ENCODE measurements at regions not wholly inside any gene's neighbourhood (a gene's known extent, or its start where the extent isn't known, plus 50 kb on each side); places are given as distances from the start of the nearest gene placed in this dataset.

GRCh38 chr3:162147996-162148395 lies 651.4 kb downstream of the OTOL1 start:
- ChIA-PET CTCF (no interaction called here), POLR2A (no interaction called here)
- 3% methylated on average over 1 of the region's 1 CpG for WGBS (ENCODE audit: missing lambda C conversion rate)
- Histone ChIP-seq H3K4me2 (no peak overlapping the region), H3K4me3 (no peak overlapping the region), H3K4me1 (no peaks in the 10 kb centered on the region), H3K27ac (no peak overlapping the region), H3K9me3 (no peaks in the 10 kb centered on the region)
- FAIRE-seq, result no peak
- TF ChIP-seq, protein P1, sequence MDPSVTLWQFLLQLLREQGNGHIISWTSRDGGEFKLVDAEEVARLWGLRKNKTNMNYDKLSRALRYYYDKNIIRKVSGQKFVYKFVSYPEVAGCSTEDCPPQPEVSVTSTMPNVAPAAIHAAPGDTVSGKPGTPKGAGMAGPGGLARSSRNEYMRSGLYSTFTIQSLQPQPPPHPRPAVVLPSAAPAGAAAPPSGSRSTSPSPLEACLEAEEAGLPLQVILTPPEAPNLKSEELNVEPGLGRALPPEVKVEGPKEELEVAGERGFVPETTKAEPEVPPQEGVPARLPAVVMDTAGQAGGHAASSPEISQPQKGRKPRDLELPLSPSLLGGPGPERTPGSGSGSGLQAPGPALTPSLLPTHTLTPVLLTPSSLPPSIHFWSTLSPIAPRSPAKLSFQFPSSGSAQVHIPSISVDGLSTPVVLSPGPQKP (IDR thresholded peaks at IDR 0.05; ENCODE audit: low read depth, low read length), result no peak
- no peak for TF ChIP-seq ZNF302 (CRISPR knock-in tag; IDR thresholded peaks at IDR 0.05)
- TF ChIP-seq RCOR1 (IDR thresholded peaks at IDR 0.05; ENCODE audit: low read depth, low read length), result no peak
- no peak for TF ChIP-seq CHD4 (IDR thresholded peaks at IDR 0.05; ENCODE audit: borderline replicate concordance)
- TF ChIP-seq MAFK (IDR thresholded peaks at IDR 0.05; ENCODE audit: partially characterized antibody), result no peak
- TF ChIP-seq RARB (CRISPR knock-in tag; IDR thresholded peaks at IDR 0.05), result no peak
- no peak for DNase-seq (ENCODE audit: low read depth in 1 of 2, low spot score in 1 of 2)
- no peak for ATAC-seq

- H3K4me2 ChIP-seq, result no peak overlapping the region
- FAIRE-seq (no peak), ATAC-seq (no peak)
Measured at GRCh38 chr3:162150790-162151189, 654.2 kb downstream of the OTOL1 start.

DNA sequence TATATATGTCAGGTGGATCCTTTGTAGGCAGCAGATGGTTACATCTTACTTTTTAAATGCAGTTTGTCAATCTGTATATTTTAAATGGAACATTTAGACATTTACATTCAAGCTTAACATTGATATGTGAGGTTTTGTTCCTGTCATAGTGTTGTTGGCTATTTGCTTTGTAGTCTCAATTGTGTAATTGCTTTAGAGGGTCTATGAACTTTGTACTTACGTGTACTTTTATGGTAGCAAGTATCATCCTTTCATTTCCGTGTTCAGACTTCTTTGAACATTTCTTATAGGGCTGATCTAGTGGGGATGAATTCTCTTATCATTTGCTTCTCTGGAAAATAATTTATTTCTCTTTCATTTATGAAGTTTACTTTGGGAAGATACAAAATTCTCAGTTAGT lies 656.0 kb downstream of the OTOL1 start:
- WGBS (ENCODE audit: missing lambda C conversion rate), result 61% methylated on average over 2 of the region's 2 CpGs
- ATAC-seq, result no peak
- CTCF ChIA-PET, result no interaction called here
- peak; percentile 46 for FAIRE-seq
- POLR2A ChIA-PET, result no interaction called here
- Histone ChIP-seq H3K9me3 (no peaks in the 10 kb centered on the region), H3K4me2 (no peak overlapping the region), H3K4me3 (no peak overlapping the region), H3K27ac (no peak overlapping the region), H3K4me1 (no peaks in the 10 kb centered on the region)
- DNase-seq (ENCODE audit: low read depth in 1 of 2, low spot score in 1 of 2), result no peak
- TF ChIP-seq MAFK (IDR thresholded peaks at IDR 0.05; ENCODE audit: partially characterized antibody), result no peak
- no peak for TF ChIP-seq BCL3 (IDR thresholded peaks at IDR 0.05)
- TF ChIP-seq MAX (IDR thresholded peaks at IDR 0.05), result no peak
- TF ChIP-seq CHD4 (IDR thresholded peaks at IDR 0.05; ENCODE audit: borderline replicate concordance), result no peak
- no peak for TF ChIP-seq HDAC2 (IDR thresholded peaks at IDR 0.05)
- no peak for TF ChIP-seq TP53 (CRISPR knock-in tag; IDR thresholded peaks at IDR 0.05)
- TF ChIP-seq NFE2L2 (conservative IDR thresholded peaks at IDR 0.05; ENCODE audit: low read length), result no peak
- no peak for TF ChIP-seq ZNF302 (CRISPR knock-in tag; IDR thresholded peaks at IDR 0.05)
- no peak for TF ChIP-seq TFCP2L1 (CRISPR knock-in tag; IDR thresholded peaks at IDR 0.05)
- TF ChIP-seq FOSL2 (IDR thresholded peaks at IDR 0.05), result no peak
- no peak for TF ChIP-seq FOSL2 (CRISPR knock-in tag; IDR thresholded peaks at IDR 0.05)
- TF ChIP-seq EP300 (IDR thresholded peaks at IDR 0.05), result no peak
- TF ChIP-seq RARB (CRISPR knock-in tag; IDR thresholded peaks at IDR 0.05), result no peak
- no peak for TF ChIP-seq MYC (IDR thresholded peaks at IDR 0.05; ENCODE audit: borderline replicate concordance, low read length)
- no peak for TF ChIP-seq CBX2 (IDR thresholded peaks at IDR 0.05; ENCODE audit: borderline replicate concordance, low read depth)
- TF ChIP-seq PBX3 (IDR thresholded peaks at IDR 0.05), result no peak
- TF ChIP-seq HOXA7 (CRISPR knock-in tag; IDR thresholded peaks at IDR 0.05), result no peak

More at GRCh38 chr3:162150790-162151189, 654.2 kb downstream of the OTOL1 start:
- ChIA-PET CTCF (no interaction called here), POLR2A (no interaction called here)
- H3K4me1 ChIP-seq, result no peaks in the 10 kb centered on the region
- H3K9me3 ChIP-seq, result no peaks in the 10 kb centered on the region
- DNase-seq (ENCODE audit: low read depth in 1 of 2, low spot score in 1 of 2), result no peak
- no peak overlapping the region for H3K4me3 ChIP-seq
- H3K27ac ChIP-seq, result no peak overlapping the region
- peak; percentile 45 for TF ChIP-seq MAFK (IDR thresholded peaks at IDR 0.05; ENCODE audit: partially characterized antibody)
- no peak for TF ChIP-seq HOXB5 (CRISPR knock-in tag; IDR thresholded peaks at IDR 0.05)

All from A549 (cell line).